C1 segment of cervical spinal cord (tissue), 14 donors: ENCODE measurements at regions not wholly inside any gene's neighbourhood (a gene's known extent, or its start where the extent isn't known, plus 50 kb on each side); places are given as distances from the start of the nearest gene placed in this dataset.
A peak's percentile ranks its signal among the peaks of the same experiment; 100 is the strongest.

Source experiments
- DNase-seq, 14 donors: peaks; one replicate each; lab custom pipeline; 2025; lab: John Stamatoyannopoulos, UW

- DNase-seq = no peak
Observed at GRCh38 chr10:47143473-47143872, 156.5 kb upstream of the GDF10 start.

- no peak for DNase-seq
Observed at GRCh38 chr10:47144525-47144924, 155.5 kb upstream of the GDF10 start.

- DNase-seq = no peak
Observed at GRCh38 chr10:47145290-47145934, 154.6 kb upstream of the GDF10 start.

GRCh38 chr10:47146572-47146971 lies 153.4 kb upstream of the GDF10 start:
- DNase-seq = no peak

GRCh38 chr10:47147186-47147585 lies 152.8 kb upstream of the GDF10 start:
- DNase-seq = no peak

- no peak for DNase-seq
Observed at GRCh38 chr10:47150581-47150980, 149.4 kb upstream of the GDF10 start.

- DNase-seq = no peak
Observed at GRCh38 chr10:47151920-47152319, 148.1 kb upstream of the GDF10 start.

GRCh38 chr10:47152861-47153349 lies 147.1 kb upstream of the GDF10 start:
- DNase-seq = no peak

GRCh38 chr10:47154762-47155161 lies 145.2 kb upstream of the GDF10 start:
- no peak for DNase-seq

GRCh38 chr10:47156873-47157272 lies 143.1 kb upstream of the GDF10 start:
- DNase-seq = no peak

GRCh38 chr10:47158116-47159071 lies 141.6 kb upstream of the GDF10 start:
- no peak for DNase-seq

- DNase-seq = no peak
Observed at GRCh38 chr10:47159361-47160260, 140.4 kb upstream of the GDF10 start.

GRCh38 chr10:47160261-47160908 lies 139.6 kb upstream of the GDF10 start:
- DNase-seq = no peak

- DNase-seq = no peak
Observed at GRCh38 chr10:47160967-47161366, 139.0 kb upstream of the GDF10 start.

GRCh38 chr10:47161465-47161864 lies 138.5 kb upstream of the GDF10 start:
- DNase-seq = no peak

GRCh38 chr10:47164126-47164799 lies 135.7 kb upstream of the GDF10 start:
- no peak for DNase-seq

- DNase-seq = no peak
Observed at GRCh38 chr10:47164800-47165128, 135.2 kb upstream of the GDF10 start.

- DNase-seq = peak in 1 of 14 donors; percentile 38
Observed at GRCh38 chr10:47165168-47165710, 134.8 kb upstream of the GDF10 start.

- DNase-seq = peak in 10 of 14 donors; percentile 13 to 68 (median 44)
Observed at GRCh38 chr10:47165711-47166404, 134.1 kb upstream of the GDF10 start.

GRCh38 chr10:47166405-47166777 lies 133.6 kb upstream of the GDF10 start:
- no peak for DNase-seq
